ENCODE measurements at regions not wholly inside any gene's neighbourhood (a gene's known extent, or its start where the extent isn't known, plus 50 kb on each side); places are given as distances from the start of the nearest gene placed in this dataset.

DNA sequence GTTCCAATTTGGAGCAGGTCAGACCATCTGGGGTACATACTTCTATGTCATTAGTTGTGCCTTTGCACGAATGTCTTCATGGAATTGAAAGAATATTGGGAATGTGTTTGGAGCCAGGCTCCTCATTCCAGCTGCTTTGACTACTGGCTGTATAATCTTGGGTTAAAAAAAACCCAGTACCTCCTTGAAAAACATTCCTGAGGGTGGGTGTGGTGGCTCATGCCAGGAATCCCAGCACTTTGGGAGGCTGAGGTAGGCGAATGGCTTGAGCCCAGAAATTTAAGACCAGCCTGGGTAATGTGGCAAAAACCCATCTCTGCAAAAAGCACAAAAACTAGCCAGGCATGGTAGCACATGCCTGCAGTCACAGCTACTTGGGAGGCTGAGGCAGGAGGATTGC, 125.6 kb downstream of the TTC8 start:
- Histone ChIP-seq H3K9me3 (ENCODE audit: control insufficient read depth, low read length) (no peaks in the 10 kb centered on the region), H3K27me3 (replicated peaks; ENCODE audit: control insufficient read depth, insufficient read depth, low read length, poor library complexity, severe bottlenecking) (peaks cover 3% of the 10 kb centered on the region), H3K4me3 (ENCODE audit: insufficient read depth, low read depth, low read length, poor library complexity, severe bottlenecking) (no peak overlapping the region), H3K36me3 (ENCODE audit: control insufficient read depth, insufficient read depth, low read length) (no peaks in the 10 kb centered on the region), H3K4me1 (ENCODE audit: control insufficient read depth, insufficient read depth, low read length, poor library complexity, severe bottlenecking) (no peaks in the 10 kb centered on the region), H3K27ac (ENCODE audit: insufficient read depth, low read length, poor library complexity, severe bottlenecking) (no peak overlapping the region)
- no peak for DNase-seq

GRCh38 chr14:88951370-88951769, 126.9 kb downstream of the TTC8 start:
- Histone ChIP-seq H3K27me3 (replicated peaks; ENCODE audit: control insufficient read depth, insufficient read depth, low read length, poor library complexity, severe bottlenecking) (peaks cover 3% of the 10 kb centered on the region), H3K9me3 (ENCODE audit: control insufficient read depth, low read length) (no peaks in the 10 kb centered on the region), H3K27ac (ENCODE audit: insufficient read depth, low read length, poor library complexity, severe bottlenecking) (no peak overlapping the region), H3K4me1 (ENCODE audit: control insufficient read depth, insufficient read depth, low read length, poor library complexity, severe bottlenecking) (no peaks in the 10 kb centered on the region), H3K4me3 (ENCODE audit: insufficient read depth, low read depth, low read length, poor library complexity, severe bottlenecking) (no peak overlapping the region), H3K36me3 (ENCODE audit: control insufficient read depth, insufficient read depth, low read length) (no peaks in the 10 kb centered on the region)
- no peak for DNase-seq

- Histone ChIP-seq H3K9me3 (ENCODE audit: control insufficient read depth, low read length) (no peaks in the 10 kb centered on the region), H3K4me1 (ENCODE audit: control insufficient read depth, insufficient read depth, low read length, poor library complexity, severe bottlenecking) (no peaks in the 10 kb centered on the region), H3K36me3 (ENCODE audit: control insufficient read depth, insufficient read depth, low read length) (no peaks in the 10 kb centered on the region), H3K4me3 (ENCODE audit: insufficient read depth, low read depth, low read length, poor library complexity, severe bottlenecking) (no peak overlapping the region), H3K27ac (ENCODE audit: insufficient read depth, low read length, poor library complexity, severe bottlenecking) (no peak overlapping the region), H3K27me3 (replicated peaks; ENCODE audit: control insufficient read depth, insufficient read depth, low read length, poor library complexity, severe bottlenecking) (peaks cover 3% of the 10 kb centered on the region)
- DNase-seq: no peak
Measured at GRCh38 chr14:88952901-88953300, 128.4 kb downstream of the TTC8 start.

- H3K4me3 ChIP-seq (ENCODE audit: insufficient read depth, low read depth, low read length, poor library complexity, severe bottlenecking): no peak overlapping the region
- H3K27me3 ChIP-seq (replicated peaks; ENCODE audit: control insufficient read depth, insufficient read depth, low read length, poor library complexity, severe bottlenecking): no peaks in the 10 kb centered on the region
- H3K27ac ChIP-seq (ENCODE audit: insufficient read depth, low read length, poor library complexity, severe bottlenecking): no peak overlapping the region
- no peaks in the 10 kb centered on the region for H3K4me1 ChIP-seq (ENCODE audit: control insufficient read depth, insufficient read depth, low read length, poor library complexity, severe bottlenecking)
- no peaks in the 10 kb centered on the region for H3K9me3 ChIP-seq (ENCODE audit: control insufficient read depth, low read length)
- DNase-seq: no peak
- no peaks in the 10 kb centered on the region for H3K36me3 ChIP-seq (ENCODE audit: control insufficient read depth, insufficient read depth, low read length)
Measured at GRCh38 chr14:88955455-88955854, 131.0 kb downstream of the TTC8 start.

- no peak for DNase-seq
- H3K9me3 ChIP-seq (ENCODE audit: control insufficient read depth, low read length): no peaks in the 10 kb centered on the region
- H3K27me3 ChIP-seq (replicated peaks; ENCODE audit: control insufficient read depth, insufficient read depth, low read length, poor library complexity, severe bottlenecking): no peaks in the 10 kb centered on the region
- no peaks in the 10 kb centered on the region for H3K36me3 ChIP-seq (ENCODE audit: control insufficient read depth, insufficient read depth, low read length)
- no peaks in the 10 kb centered on the region for H3K4me1 ChIP-seq (ENCODE audit: control insufficient read depth, insufficient read depth, low read length, poor library complexity, severe bottlenecking)
- H3K27ac ChIP-seq (ENCODE audit: insufficient read depth, low read length, poor library complexity, severe bottlenecking): no peak overlapping the region
- no peak overlapping the region for H3K4me3 ChIP-seq (ENCODE audit: insufficient read depth, low read depth, low read length, poor library complexity, severe bottlenecking)
Measured at GRCh38 chr14:88960496-88960895, 136.0 kb downstream of the TTC8 start.

GRCh38 chr14:88961214-88961613, 136.8 kb downstream of the TTC8 start:
- H3K4me1 ChIP-seq (ENCODE audit: control insufficient read depth, insufficient read depth, low read length, poor library complexity, severe bottlenecking): no peaks in the 10 kb centered on the region
- H3K36me3 ChIP-seq (ENCODE audit: control insufficient read depth, insufficient read depth, low read length): no peaks in the 10 kb centered on the region
- H3K27me3 ChIP-seq (replicated peaks; ENCODE audit: control insufficient read depth, insufficient read depth, low read length, poor library complexity, severe bottlenecking): no peaks in the 10 kb centered on the region
- H3K4me3 ChIP-seq (ENCODE audit: insufficient read depth, low read depth, low read length, poor library complexity, severe bottlenecking): no peak overlapping the region
- no peak for DNase-seq
- no peak overlapping the region for H3K27ac ChIP-seq (ENCODE audit: insufficient read depth, low read length, poor library complexity, severe bottlenecking)
- no peaks in the 10 kb centered on the region for H3K9me3 ChIP-seq (ENCODE audit: control insufficient read depth, low read length)

DNA sequence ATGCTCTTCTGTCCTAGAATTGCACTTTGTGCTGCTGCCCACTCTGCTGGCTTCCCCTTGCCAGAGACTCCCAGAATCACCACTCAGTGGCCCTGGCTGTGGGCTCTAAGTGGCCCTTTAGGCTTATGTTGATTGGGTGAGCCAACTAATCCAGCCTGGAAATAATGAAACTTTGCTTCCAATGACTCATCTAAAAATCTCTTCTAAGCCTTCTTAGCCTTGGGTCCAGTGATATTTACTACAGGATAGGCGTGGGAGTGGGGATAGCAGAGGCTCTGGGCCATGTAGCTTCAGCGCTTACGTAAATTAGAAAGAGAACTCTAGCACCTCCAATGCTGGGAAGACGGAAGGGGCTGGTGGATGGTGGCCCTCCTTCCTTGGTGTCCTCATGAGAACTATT, 137.9 kb downstream of the TTC8 start:
- Histone ChIP-seq H3K27me3 (replicated peaks; ENCODE audit: control insufficient read depth, insufficient read depth, low read length, poor library complexity, severe bottlenecking) (no peaks in the 10 kb centered on the region), H3K27ac (ENCODE audit: insufficient read depth, low read length, poor library complexity, severe bottlenecking) (no peak overlapping the region), H3K9me3 (ENCODE audit: control insufficient read depth, low read length) (no peaks in the 10 kb centered on the region), H3K4me3 (ENCODE audit: insufficient read depth, low read depth, low read length, poor library complexity, severe bottlenecking) (no peak overlapping the region), H3K4me1 (ENCODE audit: control insufficient read depth, insufficient read depth, low read length, poor library complexity, severe bottlenecking) (no peaks in the 10 kb centered on the region), H3K36me3 (ENCODE audit: control insufficient read depth, insufficient read depth, low read length) (no peaks in the 10 kb centered on the region)
- no peak for DNase-seq

GRCh38 chr14:88967299-88967698, 142.8 kb downstream of the TTC8 start:
- Histone ChIP-seq H3K36me3 (ENCODE audit: control insufficient read depth, insufficient read depth, low read length) (no peaks in the 10 kb centered on the region), H3K4me1 (ENCODE audit: control insufficient read depth, insufficient read depth, low read length, poor library complexity, severe bottlenecking) (no peaks in the 10 kb centered on the region), H3K27ac (ENCODE audit: insufficient read depth, low read length, poor library complexity, severe bottlenecking) (no peak overlapping the region), H3K4me3 (ENCODE audit: insufficient read depth, low read depth, low read length, poor library complexity, severe bottlenecking) (no peak overlapping the region), H3K9me3 (ENCODE audit: control insufficient read depth, low read length) (no peaks in the 10 kb centered on the region), H3K27me3 (replicated peaks; ENCODE audit: control insufficient read depth, insufficient read depth, low read length, poor library complexity, severe bottlenecking) (no peaks in the 10 kb centered on the region)
- DNase-seq: no peak

GRCh38 chr14:88975043-88975830, 150.8 kb downstream of the TTC8 start:
- DNase-seq: no peak
- Histone ChIP-seq H3K27me3 (replicated peaks; ENCODE audit: control insufficient read depth, insufficient read depth, low read length, poor library complexity, severe bottlenecking) (peaks cover 6% of the 10 kb centered on the region), H3K4me1 (ENCODE audit: control insufficient read depth, insufficient read depth, low read length, poor library complexity, severe bottlenecking) (no peaks in the 10 kb centered on the region), H3K9me3 (ENCODE audit: control insufficient read depth, low read length) (no peaks in the 10 kb centered on the region), H3K36me3 (ENCODE audit: control insufficient read depth, insufficient read depth, low read length) (no peaks in the 10 kb centered on the region), H3K4me3 (ENCODE audit: insufficient read depth, low read depth, low read length, poor library complexity, severe bottlenecking) (no peak overlapping the region), H3K27ac (ENCODE audit: insufficient read depth, low read length, poor library complexity, severe bottlenecking) (no peak overlapping the region)

DNA sequence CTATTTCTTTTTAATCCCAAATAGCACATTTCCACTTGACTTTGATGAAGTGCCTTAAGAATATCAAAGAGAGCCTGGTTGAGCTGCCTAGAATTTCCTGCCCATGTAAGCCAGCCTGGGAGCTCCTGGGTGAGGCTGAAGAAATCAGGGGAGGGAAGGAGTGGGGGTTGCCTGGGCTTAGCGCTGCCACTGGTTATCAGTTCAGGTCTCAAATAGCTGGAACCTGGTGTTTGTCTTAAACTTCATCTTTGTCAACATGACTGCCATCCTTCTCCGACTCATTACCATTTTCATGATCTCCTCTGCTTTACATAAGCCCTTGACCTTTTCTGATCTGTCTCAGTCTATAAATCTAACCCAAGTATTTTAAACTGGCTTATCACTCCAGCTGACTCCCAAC, 151.5 kb downstream of the TTC8 start:
- no peaks in the 10 kb centered on the region for H3K4me1 ChIP-seq (ENCODE audit: control insufficient read depth, insufficient read depth, low read length, poor library complexity, severe bottlenecking)
- DNase-seq: no peak
- peaks cover 6% of the 10 kb centered on the region for H3K27me3 ChIP-seq (replicated peaks; ENCODE audit: control insufficient read depth, insufficient read depth, low read length, poor library complexity, severe bottlenecking)
- no peak overlapping the region for H3K4me3 ChIP-seq (ENCODE audit: insufficient read depth, low read depth, low read length, poor library complexity, severe bottlenecking)
- no peaks in the 10 kb centered on the region for H3K9me3 ChIP-seq (ENCODE audit: control insufficient read depth, low read length)
- H3K27ac ChIP-seq (ENCODE audit: insufficient read depth, low read length, poor library complexity, severe bottlenecking): no peak overlapping the region
- H3K36me3 ChIP-seq (ENCODE audit: control insufficient read depth, insufficient read depth, low read length): no peaks in the 10 kb centered on the region
